ENCODE measurements at regions not wholly inside any gene's neighbourhood (a gene's known extent, or its start where the extent isn't known, plus 50 kb on each side); places are given as distances from the start of the nearest gene placed in this dataset.

- H3K4me1 ChIP-seq (ENCODE audit: insufficient read depth, low read length, severe bottlenecking), result no peaks in the 10 kb centered on the region
- H3K9me2 ChIP-seq (ENCODE audit: low read depth, low read length), result no peaks in the 10 kb centered on the region
- TF ChIP-seq EZH2 (IDR thresholded peaks at IDR 0.05; ENCODE audit: borderline replicate concordance, low read length), result no peak
- TF ChIP-seq, protein P1, sequence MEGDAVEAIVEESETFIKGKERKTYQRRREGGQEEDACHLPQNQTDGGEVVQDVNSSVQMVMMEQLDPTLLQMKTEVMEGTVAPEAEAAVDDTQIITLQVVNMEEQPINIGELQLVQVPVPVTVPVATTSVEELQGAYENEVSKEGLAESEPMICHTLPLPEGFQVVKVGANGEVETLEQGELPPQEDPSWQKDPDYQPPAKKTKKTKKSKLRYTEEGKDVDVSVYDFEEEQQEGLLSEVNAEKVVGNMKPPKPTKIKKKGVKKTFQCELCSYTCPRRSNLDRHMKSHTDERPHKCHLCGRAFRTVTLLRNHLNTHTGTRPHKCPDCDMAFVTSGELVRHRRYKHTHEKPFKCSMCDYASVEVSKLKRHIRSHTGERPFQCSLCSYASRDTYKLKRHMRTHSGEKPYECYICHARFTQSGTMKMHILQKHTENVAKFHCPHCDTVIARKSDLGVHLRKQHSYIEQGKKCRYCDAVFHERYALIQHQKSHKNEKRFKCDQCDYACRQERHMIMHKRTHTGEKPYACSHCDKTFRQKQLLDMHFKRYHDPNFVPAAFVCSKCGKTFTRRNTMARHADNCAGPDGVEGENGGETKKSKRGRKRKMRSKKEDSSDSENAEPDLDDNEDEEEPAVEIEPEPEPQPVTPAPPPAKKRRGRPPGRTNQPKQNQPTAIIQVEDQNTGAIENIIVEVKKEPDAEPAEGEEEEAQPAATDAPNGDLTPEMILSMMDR (IDR thresholded peaks at IDR 0.05; ENCODE audit: low read length), result no peak
- no peak overlapping the region for H3K9ac ChIP-seq (ENCODE audit: low read length)
- H3F3A ChIP-seq (ENCODE audit: insufficient read depth, low read length), result no peaks in the 10 kb centered on the region
- H3K36me3 ChIP-seq (ENCODE audit: insufficient read depth, low read length), result no peaks in the 10 kb centered on the region
- H2AFZ ChIP-seq (ENCODE audit: low read length), result no peak overlapping the region
- no peaks in the 10 kb centered on the region for H3K9me3 ChIP-seq (ENCODE audit: low read length)
- no peak overlapping the region for H3K4me3 ChIP-seq (ENCODE audit: low read depth, low read length, poor library complexity, severe bottlenecking)
- H3K27me3 ChIP-seq (ENCODE audit: insufficient read depth, low read length), result no peaks in the 10 kb centered on the region
- no peak overlapping the region for H3K27ac ChIP-seq (ENCODE audit: low read depth, low read length, poor library complexity, severe bottlenecking)
- no peaks in the 10 kb centered on the region for H3K79me2 ChIP-seq (ENCODE audit: insufficient read depth, low read length)
- H3K4me2 ChIP-seq (ENCODE audit: low read length), result no peak overlapping the region
- no peaks in the 10 kb centered on the region for H4K20me1 ChIP-seq (ENCODE audit: insufficient read depth, low read length)
These were observed 647.3 kb upstream of the GHITM start for GRCh38 chr10:83492004-83492403.

GRCh38 chr10:83512681-83513080 is 626.6 kb upstream of the GHITM start:
- Histone ChIP-seq H4K20me1 (ENCODE audit: insufficient read depth, low read length) (no peaks in the 10 kb centered on the region), H3K27me3 (ENCODE audit: insufficient read depth, low read length) (no peaks in the 10 kb centered on the region), H2AFZ (ENCODE audit: low read length) (no peak overlapping the region), H3K9ac (ENCODE audit: low read length) (no peak overlapping the region), H3K79me2 (ENCODE audit: insufficient read depth, low read length) (no peaks in the 10 kb centered on the region), H3K9me3 (ENCODE audit: low read length) (no peaks in the 10 kb centered on the region), H3K36me3 (ENCODE audit: insufficient read depth, low read length) (no peaks in the 10 kb centered on the region), H3K27ac (ENCODE audit: low read depth, low read length, poor library complexity, severe bottlenecking) (no peak overlapping the region), H3K4me1 (ENCODE audit: insufficient read depth, low read length, severe bottlenecking) (no peaks in the 10 kb centered on the region), H3K4me3 (ENCODE audit: low read depth, low read length, poor library complexity, severe bottlenecking) (no peak overlapping the region), H3F3A (ENCODE audit: insufficient read depth, low read length) (no peaks in the 10 kb centered on the region), H3K4me2 (ENCODE audit: low read length) (no peak overlapping the region), H3K9me2 (ENCODE audit: low read depth, low read length) (no peaks in the 10 kb centered on the region)
- TF ChIP-seq, protein P1 (IDR thresholded peaks at IDR 0.05; ENCODE audit: low read length), result no peak
- TF ChIP-seq EZH2 (IDR thresholded peaks at IDR 0.05; ENCODE audit: borderline replicate concordance, low read length), result no peak

DNA sequence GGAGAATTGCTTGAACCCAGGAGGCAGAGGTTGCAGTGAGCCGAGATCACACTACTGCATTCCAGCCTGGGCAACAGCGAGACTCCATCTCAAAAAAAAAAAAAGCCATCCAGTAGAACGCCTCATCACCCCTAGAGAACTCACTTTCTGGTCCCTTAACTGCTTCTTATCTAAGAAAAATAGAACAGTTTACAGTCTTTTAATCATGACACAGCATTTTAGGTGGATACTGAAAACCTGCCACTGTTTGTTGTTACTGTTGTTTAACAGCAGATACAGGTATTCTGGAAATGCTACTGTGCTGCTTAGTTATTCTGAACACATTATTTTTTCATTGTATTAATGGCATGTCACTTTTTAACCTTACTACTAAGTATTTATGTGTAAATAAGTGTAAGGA is 624.3 kb upstream of the GHITM start:
- H4K20me1 ChIP-seq (ENCODE audit: insufficient read depth, low read length), result no peaks in the 10 kb centered on the region
- H3K9me2 ChIP-seq (ENCODE audit: low read depth, low read length), result no peaks in the 10 kb centered on the region
- TF ChIP-seq, protein P1 (IDR thresholded peaks at IDR 0.05; ENCODE audit: low read length), result no peak
- no peak for TF ChIP-seq EZH2 (IDR thresholded peaks at IDR 0.05; ENCODE audit: borderline replicate concordance, low read length)
- H2AFZ ChIP-seq (ENCODE audit: low read length), result no peak overlapping the region
- no peak overlapping the region for H3K27ac ChIP-seq (ENCODE audit: low read depth, low read length, poor library complexity, severe bottlenecking)
- no peak overlapping the region for H3K9ac ChIP-seq (ENCODE audit: low read length)
- H3K4me3 ChIP-seq (ENCODE audit: low read depth, low read length, poor library complexity, severe bottlenecking), result no peak overlapping the region
- H3K4me2 ChIP-seq (ENCODE audit: low read length), result no peak overlapping the region
- H3K79me2 ChIP-seq (ENCODE audit: insufficient read depth, low read length), result no peaks in the 10 kb centered on the region
- no peaks in the 10 kb centered on the region for H3F3A ChIP-seq (ENCODE audit: insufficient read depth, low read length)
- H3K4me1 ChIP-seq (ENCODE audit: insufficient read depth, low read length, severe bottlenecking), result no peaks in the 10 kb centered on the region
- H3K9me3 ChIP-seq (ENCODE audit: low read length), result no peaks in the 10 kb centered on the region
- H3K27me3 ChIP-seq (ENCODE audit: insufficient read depth, low read length), result no peaks in the 10 kb centered on the region
- H3K36me3 ChIP-seq (ENCODE audit: insufficient read depth, low read length), result no peaks in the 10 kb centered on the region

Data from OCI-LY1 (cell line).